Fibroblast of lung (primary cell): ENCODE measurements at regions not wholly inside any gene's neighbourhood (a gene's known extent, or its start where the extent isn't known, plus 50 kb on each side); places are given as distances from the start of the nearest gene placed in this dataset.

Experiments
- DNase-seq, 2 donors: peaks; one replicate each; pipeline versions ENCODE4 v3.0.0 to v3.0.0-alpha.2; 2010; ENCODE audit warnings: low read depth in 2 of 2
- H2AFZ ChIP-seq: 2 replicates; pipeline ENCODE4 v1.5.1; 2012; ENCODE audit warnings: low read length, control low read depth, inconsistent platforms
- H3K27ac ChIP-seq: 2 replicates; pipeline ENCODE4 v1.5.1; 2011; ENCODE audit warnings: low read length, control low read depth; ENCODE audit not compliant: insufficient read depth
- H3K27me3 ChIP-seq: 2 replicates; pipeline ENCODE4 v1.5.1; 2011; ENCODE audit warnings: mild to moderate bottlenecking, low read length; ENCODE audit not compliant: control insufficient read depth, insufficient read depth
- H3K36me3 ChIP-seq: 2 replicates; pipeline ENCODE4 v1.5.1; 2011; ENCODE audit warnings: low read length; ENCODE audit not compliant: control insufficient read depth, insufficient read depth
- H3K4me1 ChIP-seq: 2 replicates; pipeline ENCODE4 v1.5.1; 2011; ENCODE audit warnings: low read length; ENCODE audit not compliant: control insufficient read depth, insufficient read depth; ENCODE audit errors: extremely low read depth
- H3K4me2 ChIP-seq: 2 replicates; pipeline ENCODE4 v1.5.1; 2011; ENCODE audit warnings: low read length, control low read depth; ENCODE audit not compliant: insufficient read depth; ENCODE audit errors: extremely low read depth
- H3K4me3 ChIP-seq, 4 experiments: fragments of 200-600 bp in 1 of 4; sonication (generic) in 1 of 4; replicated peaks in 1 of 4; 2 replicates each; pipeline ENCODE4 v1.5.1; 2011 to 2016; ENCODE audit warnings: low read length in 4 of 4, low read depth in 3 of 4, mild to moderate bottlenecking in 3 of 4, control low read depth in 2 of 4, inconsistent platforms in 1 of 4, mixed read lengths in 1 of 4; ENCODE audit not compliant: insufficient read depth in 1 of 4; ENCODE audit errors: control extremely low read depth in 1 of 4
- H3K79me2 ChIP-seq: 2 replicates; pipeline ENCODE4 v1.5.1; 2012; ENCODE audit warnings: mild to moderate bottlenecking, low read length, inconsistent platforms; ENCODE audit not compliant: control insufficient read depth, insufficient read depth
- H3K9ac ChIP-seq: 2 replicates; pipeline ENCODE4 v1.5.1; 2011; ENCODE audit warnings: mild to moderate bottlenecking, low read length, control low read depth; ENCODE audit not compliant: insufficient read depth
- H3K9me3 ChIP-seq: 2 replicates; pipeline ENCODE4 v1.5.1; 2012; ENCODE audit warnings: low read depth, low read length; ENCODE audit not compliant: control insufficient read depth, insufficient read depth
- H4K20me1 ChIP-seq: 2 replicates; pipeline ENCODE4 v1.5.1; 2011; ENCODE audit warnings: low read length; ENCODE audit not compliant: control insufficient read depth, insufficient read depth; ENCODE audit errors: extremely low read depth
- EZH2 ChIP-seq: IDR thresholded peaks from 2 replicates; pipeline ENCODE4 v1.5.1; 2012; ENCODE audit warnings: low read length, control low read depth, mild to moderate bottlenecking; ENCODE audit errors: missing control alignments
- TF ChIP-seq, protein P1 (sequence below), 2 donors: IDR thresholded peaks in 1 of 2; conservative IDR thresholded peaks in 1 of 2; 1 replicate in 1 of 2; 2 replicates in 1 of 2; pipeline ENCODE4 v1.5.1; 2011 to 2012; ENCODE audit warnings: low read length in 2 of 2, control low read depth in 1 of 2, inconsistent platforms in 1 of 2, low read depth in 1 of 2, mild to moderate bottlenecking in 1 of 2

DNA sequence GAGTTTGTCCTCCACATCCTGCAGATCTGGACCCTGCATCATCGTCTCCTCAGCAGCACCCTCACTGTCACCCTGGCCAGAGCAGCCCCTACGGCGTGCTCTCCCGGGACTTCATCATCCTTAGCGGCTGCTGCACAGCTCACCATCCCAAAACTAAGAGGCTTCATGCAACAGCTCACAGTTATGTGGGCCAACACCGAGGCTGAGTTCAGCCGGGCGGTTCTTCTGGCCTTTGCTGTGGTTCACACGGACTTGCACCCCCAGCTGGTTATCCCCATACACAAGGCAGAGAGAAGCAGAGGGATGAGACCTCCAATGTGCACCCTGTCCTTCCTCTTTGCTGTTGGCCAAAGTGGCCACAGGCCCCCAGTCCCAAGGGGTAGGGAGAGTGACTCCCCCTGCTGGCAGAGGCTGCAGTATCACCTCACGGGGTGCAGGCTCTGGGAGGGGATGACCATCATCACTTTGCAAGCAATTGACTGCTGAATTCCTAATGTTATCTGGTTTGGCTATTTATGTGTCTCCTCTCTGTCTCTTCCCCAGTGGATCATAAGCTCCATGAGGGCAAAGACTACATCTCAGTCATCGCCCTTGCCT, 276.8 kb downstream of the BRD1 start:
- H3K9ac ChIP-seq, result no peak overlapping the region
- no peak overlapping the region for H3K4me2 ChIP-seq
- H3K79me2 ChIP-seq, result no peaks in the 10 kb centered on the region
- H3K4me1 ChIP-seq, result no peaks in the 10 kb centered on the region
- no peaks in the 10 kb centered on the region for H4K20me1 ChIP-seq
- no peaks in the 10 kb centered on the region for H3K36me3 ChIP-seq
- no peaks in the 10 kb centered on the region for H3K27me3 ChIP-seq
- no peak for DNase-seq
- H2AFZ ChIP-seq, result no peak overlapping the region
- no peak for TF ChIP-seq EZH2
- no peak overlapping the region for H3K27ac ChIP-seq
- no peaks in the 10 kb centered on the region for H3K9me3 ChIP-seq
- H3K4me3 ChIP-seq, result no peak overlapping the region

DNA sequence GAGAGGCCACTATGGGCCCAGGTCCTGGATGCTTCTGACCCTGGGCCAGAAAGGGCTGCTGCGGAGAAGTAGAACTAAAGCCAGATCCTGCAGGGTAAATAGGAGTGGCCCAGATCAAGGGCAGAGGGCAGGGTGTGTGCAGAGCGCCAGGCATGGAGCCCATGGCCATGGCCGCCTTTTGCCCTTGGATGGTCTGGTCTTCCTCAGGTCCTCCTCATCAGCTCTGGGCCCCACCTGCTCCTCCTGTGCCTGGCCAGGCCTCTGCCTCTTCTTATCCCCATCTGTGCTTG, 277.6 kb downstream of the BRD1 start:
- TF ChIP-seq, protein P1, sequence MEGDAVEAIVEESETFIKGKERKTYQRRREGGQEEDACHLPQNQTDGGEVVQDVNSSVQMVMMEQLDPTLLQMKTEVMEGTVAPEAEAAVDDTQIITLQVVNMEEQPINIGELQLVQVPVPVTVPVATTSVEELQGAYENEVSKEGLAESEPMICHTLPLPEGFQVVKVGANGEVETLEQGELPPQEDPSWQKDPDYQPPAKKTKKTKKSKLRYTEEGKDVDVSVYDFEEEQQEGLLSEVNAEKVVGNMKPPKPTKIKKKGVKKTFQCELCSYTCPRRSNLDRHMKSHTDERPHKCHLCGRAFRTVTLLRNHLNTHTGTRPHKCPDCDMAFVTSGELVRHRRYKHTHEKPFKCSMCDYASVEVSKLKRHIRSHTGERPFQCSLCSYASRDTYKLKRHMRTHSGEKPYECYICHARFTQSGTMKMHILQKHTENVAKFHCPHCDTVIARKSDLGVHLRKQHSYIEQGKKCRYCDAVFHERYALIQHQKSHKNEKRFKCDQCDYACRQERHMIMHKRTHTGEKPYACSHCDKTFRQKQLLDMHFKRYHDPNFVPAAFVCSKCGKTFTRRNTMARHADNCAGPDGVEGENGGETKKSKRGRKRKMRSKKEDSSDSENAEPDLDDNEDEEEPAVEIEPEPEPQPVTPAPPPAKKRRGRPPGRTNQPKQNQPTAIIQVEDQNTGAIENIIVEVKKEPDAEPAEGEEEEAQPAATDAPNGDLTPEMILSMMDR (conservative IDR thresholded peaks at IDR 0.05 in 1 of 2, IDR thresholded peaks at IDR 0.05 in 1 of 2; ENCODE audit: low read depth in 1 of 2, low read length in 2 of 2), result no peak
- no peak for TF ChIP-seq EZH2
- no peak for DNase-seq
- no peaks in the 10 kb centered on the region for H4K20me1 ChIP-seq
- no peak overlapping the region for H3K27ac ChIP-seq
- no peaks in the 10 kb centered on the region for H3K9me3 ChIP-seq
- H3K79me2 ChIP-seq, result no peaks in the 10 kb centered on the region
- no peak overlapping the region for H3K4me3 ChIP-seq
- H3K4me2 ChIP-seq, result no peak overlapping the region
- no peaks in the 10 kb centered on the region for H3K27me3 ChIP-seq
- no peak overlapping the region for H3K9ac ChIP-seq
- H3K4me1 ChIP-seq, result no peaks in the 10 kb centered on the region
- no peaks in the 10 kb centered on the region for H3K36me3 ChIP-seq
- no peak overlapping the region for H2AFZ ChIP-seq

DNA sequence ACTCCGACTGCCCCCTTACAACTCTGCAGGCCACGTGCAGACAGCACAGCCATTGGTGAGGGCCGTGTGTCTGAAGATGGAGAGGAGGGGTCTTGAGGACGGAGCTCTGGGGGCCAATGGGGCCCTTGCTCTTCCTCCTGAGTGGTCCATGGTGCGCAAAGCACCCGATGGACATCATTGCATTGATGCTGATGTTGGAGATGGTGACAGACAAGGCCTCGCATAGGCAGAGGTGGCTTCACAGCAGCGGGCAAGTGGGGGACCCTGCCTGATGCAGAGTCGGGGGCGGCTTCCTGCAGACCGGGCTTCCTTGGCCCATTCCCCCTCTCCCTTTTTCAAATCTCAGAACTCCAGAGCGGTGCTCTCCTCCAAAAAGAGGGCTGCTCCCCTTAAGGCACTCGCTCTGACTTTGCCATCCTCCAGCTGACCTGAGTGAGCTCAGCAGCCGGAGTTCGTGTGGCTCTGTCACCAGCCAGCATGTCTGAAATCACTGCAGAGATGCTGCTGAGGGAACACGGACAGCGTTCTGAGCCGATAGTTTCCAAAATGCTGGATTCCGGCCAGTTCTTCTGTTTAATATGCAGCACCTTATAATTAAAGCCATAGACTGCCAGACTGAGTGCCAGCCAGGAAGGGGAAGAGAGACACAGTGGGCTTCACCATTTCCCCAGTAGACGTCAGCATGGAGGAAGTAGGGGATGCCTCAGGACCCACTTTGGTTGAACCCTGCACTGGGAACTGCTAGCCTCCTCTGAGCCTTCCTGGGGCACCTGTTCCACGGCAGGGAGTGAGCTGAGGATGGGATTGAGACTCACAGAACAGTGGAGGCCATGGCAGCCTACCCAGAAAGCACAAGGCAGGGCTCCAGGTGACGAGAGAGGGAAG, 278.2 kb downstream of the BRD1 start:
- Histone ChIP-seq H3K9ac (no peak overlapping the region), H3K36me3 (no peaks in the 10 kb centered on the region), H4K20me1 (no peaks in the 10 kb centered on the region), H3K79me2 (no peaks in the 10 kb centered on the region), H3K27me3 (no peaks in the 10 kb centered on the region), H3K27ac (no peak overlapping the region), H3K9me3 (no peaks in the 10 kb centered on the region), H3K4me2 (no peak overlapping the region), H2AFZ (no peak overlapping the region), H3K4me3 (no peak overlapping the region), H3K4me1 (no peaks in the 10 kb centered on the region)
- no peak for TF ChIP-seq EZH2
- TF ChIP-seq, protein P1 (conservative IDR thresholded peaks at IDR 0.05 in 1 of 2, IDR thresholded peaks at IDR 0.05 in 1 of 2; ENCODE audit: low read depth in 1 of 2, low read length in 2 of 2), result no peak
- DNase-seq, result no peak
